Pancreas (tissue), 10 donors: ENCODE measurements at regions not wholly inside any gene's neighbourhood (a gene's known extent, or its start where the extent isn't known, plus 50 kb on each side); places are given as distances from the start of the nearest gene placed in this dataset.
A peak's percentile ranks its signal among the peaks of the same experiment; 100 is the strongest.

Source experiments
- ATAC-seq, 4 donors: fragments of 200-7000 bp; cut with Tn5 transposase; one replicate each; pipeline versions ENCODE4 v1.8.0 to v1.9.1; 2020; ENCODE audit warnings: mild to moderate bottlenecking in 4 of 4, moderate library complexity in 4 of 4
- DNase-seq, 6 donors: peaks; one replicate each; pipeline ENCODE4 v3.0.0-alpha.2; 2020
- FAIRE-seq: peaks from 2 replicates; lab custom pipeline; 2012; peaks lifted over from hg19 to GRCh38; lab: Jason Lieb, UNC
- H3K27ac ChIP-seq, 4 donors: fragments of 200-600 bp; sonication (generic); 1 replicate in 3 of 4; 2 replicates in 1 of 4; pipeline versions ENCODE4 v1.5.0 to v1.8.0; 2020
- H3K27me3 ChIP-seq, 4 donors: fragments of 200-600 bp; one replicate each; pipeline ENCODE4 v1.8.0; 2021
- H3K36me3 ChIP-seq, 3 donors: fragments of 200-600 bp; sonication (generic) in 1 of 3; one replicate each; pipeline versions ENCODE4 v1.5.0 to v1.8.0; 2020 to 2021
- H3K4me1 ChIP-seq, 3 donors: fragments of 200-600 bp; one replicate each; pipeline ENCODE4 v1.8.0; 2021
- H3K4me3 ChIP-seq, 4 donors: fragments of 200-600 bp; sonication (generic) in 2 of 4; one replicate each; pipeline versions ENCODE4 v1.5.0 to v1.8.0; 2020 to 2021
- H3K9me3 ChIP-seq, 4 donors: fragments of 200-600 bp; one replicate each; pipeline ENCODE4 v1.8.0; 2021
- CTCF ChIP-seq, 4 donors: fragments of 200-600 bp; sonication (generic) in 3 of 4; IDR thresholded peaks; one replicate each; pipeline versions ENCODE4 v1.5.0 to v1.8.0; 2021; ENCODE audit warnings: antibody characterized with exemption in 4 of 4
- WGBS, 2 donors: extraction: QIAGEN DNeasy Blood & Tissue Kit; methylation state at CpG; one replicate each; pipeline ENCODE4 v1.1.7; 2013; 5-methylcytosine and 5-hydroxymethylcytosine counted together
- intact Hi-C, 3 donors: fragments of 100-400 bp; cut with DNase I; formaldehyde crosslinking; loops; one replicate each; pipeline versions ENCODE4 v1.11.1 to v1.14.2; 2022
- donor health status: healthy with polysubstance abuse.
- donor health status: DM: no; HTN: no; CAD: no; lungs with moderate emphysema.
- donor health status: DM: no; HTN: no; CAD: no.
- donor health status: control.
- donor health status: control.
- donor health status: Bipolar disorder and iron deficiency.
- donor health status: DM: yes; HTN: yes; CAD: no.
- donor health status: DM: no; HTN: no; CAD: no.
- donor health status: DM: no; HTN: no; CAD: no.
- donor health status: DM: yes; HTN: yes; CAD: no.

- H3K4me1 ChIP-seq = no peaks in the 10 kb centered on the region
- DNase-seq = peak in 5 of 6 donors; percentile 1 to 63 (median 13)
- H3K9me3 ChIP-seq = no peaks in the 10 kb centered on the region
- ATAC-seq = no peak
- no peak overlapping the region for H3K27ac ChIP-seq
- TF ChIP-seq CTCF (IDR thresholded peaks at IDR 0.05) = no peak
- intact Hi-C loops = no loop called here
- no peaks in the 10 kb centered on the region for H3K36me3 ChIP-seq
- no peak for FAIRE-seq
- H3K27me3 ChIP-seq = no peaks in the 10 kb centered on the region
- WGBS, 2 donors = 90 to 94% methylated on average over 19 of the region's 19 CpGs
- no peak overlapping the region for H3K4me3 ChIP-seq
Observed at GRCh38 chr6:169970306-169970988, 219.0 kb downstream of the ERMARD start.

- H3K27ac ChIP-seq = no peak overlapping the region
- no peak for TF ChIP-seq CTCF (IDR thresholded peaks at IDR 0.05)
- no peaks in the 10 kb centered on the region for H3K4me1 ChIP-seq
- H3K27me3 ChIP-seq = no peaks in the 10 kb centered on the region
- 70% methylated on average over 19 of the region's 19 CpGs for WGBS, 2 donors
- DNase-seq (peak; percentile 15 to 71 (median 52)), FAIRE-seq (no peak), ATAC-seq (peak; percentile 40 to 83 (median 76))
- intact Hi-C loops = loop anchor here in 1 of 3 donors (10.0 kb wide), 1 partner anchor 325 kb away; the partner anchor contains the start of gene DLL1
- no peaks in the 10 kb centered on the region for H3K36me3 ChIP-seq
- no peak overlapping the region for H3K4me3 ChIP-seq
- no peaks in the 10 kb centered on the region for H3K9me3 ChIP-seq
Observed at GRCh38 chr6:169969372-169970099, 218.1 kb downstream of the ERMARD start.

- FAIRE-seq (no peak), ATAC-seq (peak; percentile 53 to 87 (median 66)), DNase-seq (peak in 4 of 6 donors; percentile 2 to 43 (median 17))
- H3K4me1 ChIP-seq = no peaks in the 10 kb centered on the region
- no peak overlapping the region for H3K27ac ChIP-seq
- WGBS, 2 donors = 61 to 67% methylated on average over 15 of the region's 15 CpGs
- H3K9me3 ChIP-seq = no peaks in the 10 kb centered on the region
- intact Hi-C loops = loop anchor here in 1 of 3 donors (10.0 kb wide), 1 partner anchor 326 kb away; the partner anchor contains the start of gene DLL1
- TF ChIP-seq CTCF (IDR thresholded peaks at IDR 0.05) = no peak
- H3K36me3 ChIP-seq = no peaks in the 10 kb centered on the region
- H3K4me3 ChIP-seq = no peak overlapping the region
- no peaks in the 10 kb centered on the region for H3K27me3 ChIP-seq
Observed at GRCh38 chr6:169968541-169969270, 217.3 kb downstream of the ERMARD start.

- DNase-seq = no peak
- TF ChIP-seq CTCF (IDR thresholded peaks at IDR 0.05) = no peak
Observed at GRCh38 chr6:169967687-169968086, 216.3 kb downstream of the ERMARD start.

More at GRCh38 chr6:169967687-169968086, 216.3 kb downstream of the ERMARD start:
- H3K27ac ChIP-seq = no peak overlapping the region
- FAIRE-seq (no peak), ATAC-seq (no peak)
- intact Hi-C loops = loop anchor here in 1 of 3 donors (10.0 kb wide), 1 partner anchor 327 kb away; the partner anchor contains the start of gene DLL1
- H3K9me3 ChIP-seq = no peaks in the 10 kb centered on the region
- no peaks in the 10 kb centered on the region for H3K4me1 ChIP-seq
- WGBS, 2 donors = 60 to 69% methylated on average over 8 of the region's 8 CpGs
- no peaks in the 10 kb centered on the region for H3K27me3 ChIP-seq
- no peaks in the 10 kb centered on the region for H3K36me3 ChIP-seq
- H3K4me3 ChIP-seq = no peak overlapping the region
